Neuronal stem cell (in vitro differentiated cells): ENCODE measurements at regions not wholly inside any gene's neighbourhood (a gene's known extent, or its start where the extent isn't known, plus 50 kb on each side); places are given as distances from the start of the nearest gene placed in this dataset.
"Not testable (repeated sequence)": the region's sequence is repeated elsewhere in the genome, so short reads cannot be mapped to it uniquely, and the experiment has no call there.

Experiments
- DNase-seq: peaks from one replicate; pipeline ENCODE4 v3.0.0-alpha.2; 2013; ENCODE audit warnings: low spot score
- H2AFZ ChIP-seq: one replicate; pipeline ENCODE4 v1.6.1; 2013; ENCODE audit warnings: mild to moderate bottlenecking, low read length, inconsistent platforms
- H2AK5ac ChIP-seq: 2 replicates; pipeline ENCODE4 v1.6.1; 2013; ENCODE audit warnings: low read depth, mild to moderate bottlenecking, inconsistent platforms, low read length, moderate library complexity, mixed read lengths
- H2BK120ac ChIP-seq: 2 replicates; pipeline ENCODE4 v1.6.1; 2013; ENCODE audit warnings: low read depth, mild to moderate bottlenecking, inconsistent platforms, low read length, moderate library complexity, mixed read lengths
- H2BK12ac ChIP-seq: one replicate; pipeline ENCODE4 v1.6.1; 2013; ENCODE audit warnings: low read length, inconsistent platforms
- H2BK15ac ChIP-seq: 2 replicates; pipeline ENCODE4 v1.6.1; 2013; ENCODE audit warnings: mild to moderate bottlenecking, low read length, inconsistent platforms, mixed read lengths
- H2BK5ac ChIP-seq: one replicate; pipeline ENCODE4 v1.6.1; 2013; ENCODE audit warnings: inconsistent platforms, mild to moderate bottlenecking, low read length, moderate library complexity
- H3K14ac ChIP-seq: one replicate; pipeline ENCODE4 v1.6.1; 2013; ENCODE audit warnings: low read length, inconsistent platforms
- H3K18ac ChIP-seq: 2 replicates; pipeline ENCODE4 v1.6.1; 2013; ENCODE audit warnings: low read length, inconsistent platforms
- H3K23ac ChIP-seq: 2 replicates; pipeline ENCODE4 v1.6.1; 2013; ENCODE audit warnings: low read depth, mild to moderate bottlenecking, mixed read lengths, low read length, inconsistent platforms; ENCODE audit not compliant: poor library complexity
- H3K27ac ChIP-seq: replicated peaks from 3 replicates; pipeline ENCODE4 v1.5.1; 2013; ENCODE audit warnings: low read length, inconsistent platforms
- H3K27me3 ChIP-seq, 3 experiments: 2 replicates each; pipeline ENCODE4 v1.6.1; 2013; ENCODE audit warnings: low read length in 3 of 3, mild to moderate bottlenecking in 2 of 3, inconsistent platforms in 1 of 3, low read depth in 1 of 3, mixed read lengths in 1 of 3, moderate library complexity in 1 of 3; ENCODE audit not compliant: control insufficient read depth in 3 of 3, insufficient read depth in 3 of 3
- H3K36me3 ChIP-seq, 2 donors: replicated peaks in 1 of 2; 2 replicates each; pipeline ENCODE4 v1.6.1; 2013; ENCODE audit warnings: low read length in 2 of 2; ENCODE audit not compliant: control insufficient read depth in 2 of 2, insufficient read depth in 2 of 2
- H3K4ac ChIP-seq: 2 replicates; pipeline ENCODE4 v1.6.1; 2013; ENCODE audit warnings: inconsistent platforms, mild to moderate bottlenecking, low read length, moderate library complexity
- H3K4me1 ChIP-seq, 2 donors: 1 replicate in 1 of 2; 2 replicates in 1 of 2; pipeline ENCODE4 v1.6.1; 2013; ENCODE audit warnings: low read length in 2 of 2, low read depth in 1 of 2; ENCODE audit not compliant: control insufficient read depth in 2 of 2, insufficient read depth in 1 of 2
- H3K4me2 ChIP-seq: one replicate; pipeline ENCODE4 v1.6.1; 2013; ENCODE audit warnings: mild to moderate bottlenecking, low read length, inconsistent platforms; ENCODE audit not compliant: insufficient read depth, poor library complexity, severe bottlenecking
- H3K4me3 ChIP-seq, 2 donors: 2 replicates each; pipeline ENCODE4 v1.5.1; 2013; ENCODE audit warnings: low read length in 2 of 2, mild to moderate bottlenecking in 2 of 2, inconsistent platforms in 1 of 2, moderate library complexity in 1 of 2
- H3K79me1 ChIP-seq: one replicate; pipeline ENCODE4 v1.6.1; 2013; ENCODE audit warnings: low read depth, mild to moderate bottlenecking, inconsistent platforms, low read length, moderate library complexity
- H3K9ac ChIP-seq: one replicate; pipeline ENCODE4 v1.6.1; 2013; ENCODE audit warnings: mild to moderate bottlenecking, low read depth, low read length, inconsistent platforms; ENCODE audit not compliant: poor library complexity
- H3K9me3 ChIP-seq, 2 donors: replicated peaks in 1 of 2; 2 replicates each; pipeline versions ENCODE3 to v1.6.1; 2013; ENCODE audit warnings: low read length in 2 of 2, mild to moderate bottlenecking in 2 of 2, inconsistent platforms in 1 of 2, low read depth in 1 of 2, mixed read lengths in 1 of 2, moderate library complexity in 1 of 2; ENCODE audit not compliant: control insufficient read depth in 2 of 2, insufficient read depth in 1 of 2
- H4K8ac ChIP-seq: one replicate; pipeline ENCODE4 v1.6.1; 2013; ENCODE audit warnings: low read depth, mild to moderate bottlenecking, inconsistent platforms, low read length, moderate library complexity
- H4K91ac ChIP-seq: one replicate; pipeline ENCODE4 v1.6.1; 2013; ENCODE audit warnings: low read length, low read depth, mild to moderate bottlenecking, inconsistent platforms; ENCODE audit not compliant: poor library complexity
- WGBS, 2 donors: extraction: QIAGEN DNeasy Blood & Tissue Kit; methylation state at CpG; one replicate each; pipeline ENCODE4 v1.1.7; 2013; ENCODE audit warnings: missing lambda C conversion rate in 2 of 2, mixed read lengths in 1 of 2; ENCODE audit not compliant: insufficient read length in 2 of 2, insufficient replicate concordance in 1 of 2; ENCODE audit errors: extremely low coverage in 2 of 2; 5-methylcytosine and 5-hydroxymethylcytosine counted together

DNA sequence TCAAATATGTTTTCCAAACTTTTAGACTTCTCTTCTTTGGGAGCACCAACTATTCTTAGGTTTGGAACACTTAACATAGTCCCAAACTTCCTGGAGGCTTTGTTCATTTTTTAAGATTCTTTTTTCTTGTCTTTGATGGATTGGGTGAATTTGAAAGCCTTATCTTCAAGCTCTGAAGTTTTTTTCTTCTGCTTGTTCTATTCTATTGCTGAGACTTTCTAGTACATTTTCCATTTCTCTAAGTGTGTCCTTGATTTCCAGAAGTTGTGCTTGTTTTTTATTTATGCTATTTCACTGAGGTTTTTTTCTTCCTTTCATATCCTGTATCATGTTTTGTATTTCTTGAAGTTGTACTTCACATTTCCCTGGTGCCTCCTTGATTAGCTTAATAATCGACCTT, 97.5 kb downstream of the PLSCR2 start:
- Histone ChIP-seq H3K36me3 (no peaks in the 10 kb centered on the region), H2BK120ac (no peak overlapping the region), H3K27ac (no peak overlapping the region), H3K27me3 (no peaks in the 10 kb centered on the region), H2BK12ac (no peak overlapping the region), H4K91ac (no peak overlapping the region), H3K79me1 (no peaks in the 10 kb centered on the region), H3K4ac (no peak overlapping the region), H4K8ac (no peak overlapping the region), H3K4me1 (no peaks in the 10 kb centered on the region), H3K9ac (no peak overlapping the region), H3K14ac (no peak overlapping the region), H3K4me2 (no peak overlapping the region), H3K9me3 (peaks cover 0 to 7% of the 10 kb centered on the region in 2 donors), H3K4me3 (no peak overlapping the region), H2BK5ac (no peak overlapping the region), H2AK5ac (no peak overlapping the region), H3K23ac (no peak overlapping the region), H3K18ac (no peak overlapping the region), H2AFZ (no peak overlapping the region), H2BK15ac (no peak overlapping the region)
- no CpG with 5 or more reads among the region's 1 CpG for WGBS, 2 donors
- no peak for DNase-seq

DNA sequence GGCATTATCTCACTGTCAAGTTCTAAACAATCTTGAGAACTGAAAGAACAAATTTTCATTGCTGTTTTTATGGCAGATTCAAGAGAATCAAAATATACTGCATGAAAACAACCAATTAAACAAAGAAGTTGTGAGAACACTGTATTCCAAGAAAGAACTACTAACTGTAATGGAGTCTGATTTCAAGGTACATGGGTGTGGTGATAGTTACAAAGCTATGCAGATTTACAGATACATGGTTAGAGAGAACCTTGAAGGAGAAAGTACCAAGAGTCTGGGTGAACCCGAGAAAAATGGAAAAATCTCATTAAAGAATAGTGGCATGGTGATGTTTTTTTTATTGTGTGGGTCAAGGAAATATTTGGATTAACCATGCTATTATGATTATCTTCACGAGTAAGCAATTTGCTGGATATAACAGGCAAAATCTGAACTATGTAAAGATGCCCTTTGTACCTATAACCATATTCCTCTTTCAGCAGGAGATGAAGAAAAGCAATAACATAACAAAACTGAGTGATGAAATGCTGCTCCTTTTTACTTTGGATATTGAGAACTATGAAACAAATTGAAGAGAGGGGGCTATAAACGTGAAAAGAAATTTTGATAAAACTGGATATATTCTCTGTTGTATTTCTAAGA, 100.4 kb downstream of the PLSCR2 start:
- Histone ChIP-seq H3K18ac (no peak overlapping the region), H2AK5ac (no peak overlapping the region), H2BK15ac (no peak overlapping the region), H2BK120ac (no peak overlapping the region), H3K4ac (no peak overlapping the region), H3K14ac (no peak overlapping the region), H3K4me2 (no peak overlapping the region), H2BK5ac (no peak overlapping the region), H3K4me3 (no peak overlapping the region), H4K91ac (no peak overlapping the region), H3K9me3 (peaks cover 0 to 7% of the 10 kb centered on the region in 2 donors), H3K23ac (no peak overlapping the region), H3K27ac (no peak overlapping the region), H3K79me1 (no peaks in the 10 kb centered on the region), H3K36me3 (no peaks in the 10 kb centered on the region), H2BK12ac (no peak overlapping the region), H3K4me1 (no peaks in the 10 kb centered on the region), H4K8ac (no peak overlapping the region), H2AFZ (no peak overlapping the region), H3K9ac (no peak overlapping the region), H3K27me3 (no peaks in the 10 kb centered on the region)
- DNase-seq = no peak
- no CpG with 5 or more reads among the region's 3 CpGs for WGBS, 2 donors

DNA sequence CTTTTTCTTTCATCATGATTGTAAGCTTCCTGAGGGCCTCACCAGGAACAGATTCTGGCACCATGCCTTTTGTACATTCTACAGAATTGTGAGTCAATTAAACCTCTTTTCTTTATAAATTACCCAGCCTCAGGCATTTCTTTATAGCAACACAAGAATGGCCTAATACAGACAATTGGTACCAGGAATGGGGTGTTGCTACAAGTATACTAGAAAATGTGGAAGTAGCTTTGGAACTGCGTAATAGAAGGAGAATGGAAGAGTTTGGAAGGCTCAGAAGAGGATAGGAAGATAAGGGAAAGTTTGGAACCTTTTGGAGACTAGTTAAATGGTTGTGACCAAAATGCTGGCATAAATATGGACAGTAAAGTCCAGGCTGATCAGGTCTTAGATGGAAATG, 108.9 kb upstream of the PLSCR4 start:
- no peak overlapping the region for H3K27ac ChIP-seq
- H3K4me1 ChIP-seq = no peaks in the 10 kb centered on the region
- H3K9ac ChIP-seq = no peak overlapping the region
- H2BK5ac ChIP-seq = no peak overlapping the region
- peaks cover 4% of the 10 kb centered on the region in 2 donors for H3K9me3 ChIP-seq
- WGBS, 2 donors = no CpG with 5 or more reads among the region's 1 CpG
- DNase-seq = no peak
- no peak overlapping the region for H2AK5ac ChIP-seq
- H3K4me3 ChIP-seq = no peak overlapping the region
- H2BK12ac ChIP-seq = no peak overlapping the region
- H3K27me3 ChIP-seq = no peaks in the 10 kb centered on the region
- H2BK15ac ChIP-seq = no peak overlapping the region
- no peaks in the 10 kb centered on the region for H3K36me3 ChIP-seq
- H3K18ac ChIP-seq = no peak overlapping the region
- H3K4ac ChIP-seq = no peak overlapping the region
- no peak overlapping the region for H3K23ac ChIP-seq
- no peak overlapping the region for H3K14ac ChIP-seq
- no peak overlapping the region for H3K4me2 ChIP-seq
- no peaks in the 10 kb centered on the region for H3K79me1 ChIP-seq
- no peak overlapping the region for H4K8ac ChIP-seq
- H4K91ac ChIP-seq = no peak overlapping the region
- H2BK120ac ChIP-seq = no peak overlapping the region
- H2AFZ ChIP-seq = no peak overlapping the region

DNA sequence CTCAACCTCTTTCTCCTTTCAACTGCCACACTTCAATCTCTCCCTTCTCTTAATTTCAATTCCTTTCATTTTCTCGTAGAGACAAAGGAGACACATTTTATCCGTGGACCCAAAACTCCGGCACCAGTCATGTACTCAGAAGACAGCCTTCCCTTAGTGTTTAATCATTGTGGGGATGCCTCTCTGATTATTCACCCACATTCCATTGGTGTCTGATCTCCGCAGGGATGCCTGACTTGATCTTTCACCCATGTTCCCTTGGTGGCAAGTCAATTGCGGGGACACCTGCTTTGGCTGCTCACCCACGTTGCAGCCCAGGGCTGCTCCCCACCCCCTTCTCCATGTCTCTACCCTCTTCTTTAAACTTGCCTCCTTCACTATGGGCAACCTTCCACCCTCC, 103.5 kb upstream of the PLSCR4 start:
- H3K27ac ChIP-seq, H3K9me3 ChIP-seq: not testable (repeated sequence)

More for the DNA sequence above, 103.5 kb upstream of the PLSCR4 start:
- not testable (repeated sequence) for H2AK5ac ChIP-seq, H2AFZ ChIP-seq, H3K27me3 ChIP-seq, H3K36me3 ChIP-seq, DNase-seq, H3K4me3 ChIP-seq, H4K91ac ChIP-seq, H2BK12ac ChIP-seq, H3K79me1 ChIP-seq, H3K14ac ChIP-seq, H4K8ac ChIP-seq, H2BK15ac ChIP-seq, H3K4ac ChIP-seq, H3K18ac ChIP-seq, H2BK5ac ChIP-seq, H3K9ac ChIP-seq, H3K4me2 ChIP-seq, H3K4me1 ChIP-seq, H2BK120ac ChIP-seq, H3K23ac ChIP-seq
- no CpG with 5 or more reads among the region's 6 CpGs for WGBS, 2 donors
